ENCODE measurements at regions not wholly inside any gene's neighbourhood (a gene's known extent, or its start where the extent isn't known, plus 50 kb on each side); places are given as distances from the start of the nearest gene placed in this dataset.

DNA sequence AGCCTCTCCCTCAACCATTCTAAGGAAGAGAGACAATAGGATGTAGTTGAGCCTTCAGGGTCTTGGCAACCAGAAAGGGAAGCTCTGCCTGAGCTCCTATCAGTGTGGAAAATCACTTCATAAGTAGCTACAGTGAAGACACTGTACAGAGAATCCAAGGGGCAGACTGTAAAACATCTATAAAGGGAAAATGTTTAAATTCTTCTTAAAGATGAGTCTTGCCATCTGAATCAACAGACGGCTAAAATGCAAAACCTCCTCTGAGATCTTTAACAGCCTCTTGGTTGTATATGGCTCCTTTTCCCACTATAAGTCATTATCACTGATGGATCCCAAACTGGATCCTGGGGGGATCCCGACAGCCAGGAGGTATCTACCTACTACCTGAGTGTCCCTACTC lies 239.2 kb upstream of the SOX9 start:
- no peak for DNase-seq

- no peak for DNase-seq
These were observed 237.6 kb upstream of the SOX9 start for GRCh38 chr17:71883258-71883657.

- DNase-seq, result no peak
These were observed 237.0 kb upstream of the SOX9 start for GRCh38 chr17:71883845-71884244.

DNA sequence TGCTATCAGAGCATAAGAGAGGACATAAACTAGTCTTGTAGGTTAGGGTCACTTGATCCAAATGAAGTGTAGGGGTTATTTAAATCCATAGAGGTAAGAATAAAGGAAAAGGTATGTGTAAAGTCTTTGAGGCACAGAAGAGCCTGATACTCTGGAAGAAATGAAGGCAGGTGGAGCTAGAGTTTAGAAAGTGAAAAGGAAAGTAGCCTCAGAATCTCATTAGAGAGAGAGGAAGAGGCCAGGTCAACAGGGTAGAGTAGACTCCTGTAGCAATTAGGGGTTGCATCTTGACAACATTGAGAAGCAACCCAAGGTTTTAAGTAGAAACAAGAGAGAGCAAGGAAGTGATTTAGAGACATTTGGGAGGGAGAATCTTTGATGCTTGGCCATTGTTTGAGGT lies 235.2 kb upstream of the SOX9 start:
- DNase-seq, result no peak

GRCh38 chr17:71899317-71899716 lies 221.5 kb upstream of the SOX9 start:
- no peak for DNase-seq

DNA sequence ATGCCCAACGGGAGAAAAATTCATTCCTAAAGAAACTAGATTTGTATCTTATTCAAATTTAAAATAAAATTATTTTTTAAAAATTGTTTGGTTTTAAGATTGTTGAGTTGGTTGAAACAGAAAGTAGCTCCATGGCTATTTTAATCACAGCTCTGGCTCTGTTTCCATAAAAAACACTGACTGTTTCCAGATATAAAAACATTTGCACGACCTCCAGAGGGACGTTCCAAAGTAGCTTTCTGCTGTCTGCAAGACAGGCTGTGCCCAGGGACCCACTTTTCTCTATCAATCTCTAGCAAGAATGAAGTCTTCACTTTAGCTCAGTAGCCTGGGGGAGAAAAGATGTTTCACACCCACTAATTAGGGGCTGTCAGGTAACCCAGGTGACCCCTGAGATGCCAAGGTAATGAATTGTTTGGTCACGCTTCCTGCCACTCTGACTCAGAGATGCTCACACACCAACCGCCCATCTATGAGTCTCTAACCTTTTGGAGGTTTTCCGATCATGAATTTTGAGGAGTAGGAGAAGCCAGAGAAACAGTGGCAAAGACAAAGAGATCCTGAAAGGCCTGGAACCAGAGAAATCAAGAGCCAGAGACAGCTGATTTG lies 220.1 kb upstream of the SOX9 start:
- no peak for DNase-seq

- DNase-seq, result no peak
These were observed 217.8 kb upstream of the SOX9 start for GRCh38 chr17:71902894-71903506.

DNA sequence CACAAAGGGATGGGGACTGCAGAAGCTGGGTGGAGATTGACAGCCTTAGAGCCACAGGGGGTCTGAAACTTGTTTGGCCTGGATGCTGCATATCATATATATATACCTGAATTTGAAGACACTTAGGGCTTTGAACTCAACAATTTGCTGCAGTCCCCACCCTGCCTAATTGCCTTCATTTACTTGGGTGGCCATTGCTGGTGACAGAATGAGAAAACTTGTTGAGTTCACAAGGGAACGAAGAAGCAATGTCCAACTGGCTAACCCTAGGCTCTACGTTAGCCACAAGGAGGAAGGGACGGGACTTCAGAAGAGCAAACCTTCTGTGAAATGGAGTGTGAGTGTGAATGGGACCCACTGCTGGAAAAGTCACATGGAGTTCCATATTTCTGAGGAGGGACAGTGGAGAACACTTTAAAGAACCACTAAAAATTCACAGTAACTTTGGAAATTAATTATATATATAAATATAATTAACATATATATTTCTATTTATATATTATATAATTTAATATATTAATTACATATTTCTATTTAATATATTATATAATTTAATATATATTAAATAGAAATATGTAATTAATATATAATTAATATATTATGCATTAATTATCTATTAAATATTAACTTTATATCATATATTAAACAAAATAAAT lies 215.3 kb upstream of the SOX9 start:
- DNase-seq, result no peak

DNA sequence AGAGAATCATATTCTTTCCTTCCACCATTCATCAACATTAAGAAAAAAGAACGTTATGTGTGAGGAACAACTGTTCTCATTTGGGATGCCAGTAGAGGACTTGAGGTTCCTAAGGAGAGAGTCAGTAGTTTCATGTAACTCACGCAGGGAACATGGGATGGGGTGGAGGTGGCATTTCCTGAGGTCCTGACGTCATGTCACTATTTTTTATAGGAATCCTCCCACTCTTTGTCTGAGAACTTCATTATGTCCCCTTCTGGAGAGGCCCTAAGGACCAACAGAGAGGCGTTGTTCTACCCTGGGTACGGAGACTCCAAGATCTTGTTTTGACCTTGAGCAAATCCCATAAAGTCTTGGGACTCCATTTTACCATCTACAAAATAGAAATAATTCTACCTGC lies 211.7 kb upstream of the SOX9 start:
- no peak for DNase-seq

DNA sequence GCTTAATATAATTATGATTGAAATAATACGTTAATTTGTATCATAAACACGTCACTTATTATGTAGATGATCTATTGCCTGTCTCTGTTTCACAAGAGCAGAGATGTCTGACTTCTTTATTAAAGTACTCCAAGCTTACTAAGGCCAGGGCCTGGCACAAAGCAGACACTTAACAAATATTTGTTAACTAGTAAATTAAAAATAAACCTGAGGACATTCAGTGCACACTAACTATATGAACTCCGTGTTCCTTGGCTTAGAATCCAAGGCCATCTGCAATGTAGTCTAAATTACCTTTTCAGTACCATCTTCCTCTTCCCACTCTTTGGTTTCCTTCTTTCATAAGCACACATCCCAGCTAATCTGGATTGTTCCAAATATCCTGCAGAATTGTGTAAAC lies 210.8 kb upstream of the SOX9 start:
- no peak for DNase-seq

DNA sequence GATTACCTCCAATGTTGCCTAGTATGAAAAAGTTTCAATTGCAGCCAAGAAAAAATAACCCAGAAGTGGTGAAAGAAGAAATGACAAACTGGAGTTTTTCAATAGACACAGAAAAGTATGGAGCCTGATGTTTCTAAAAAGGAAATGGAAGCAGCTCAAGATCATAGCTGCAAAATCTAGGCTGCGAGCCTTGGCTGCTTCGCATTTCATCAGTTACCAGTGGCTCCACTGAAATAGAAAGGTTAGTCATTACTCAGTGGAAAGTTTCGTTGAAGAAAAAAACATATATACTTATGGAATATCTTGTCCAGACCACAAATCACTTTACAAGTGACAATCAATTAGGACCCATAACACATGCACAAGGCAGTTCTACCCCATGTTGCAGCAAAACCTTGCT lies 206.8 kb upstream of the SOX9 start:
- no peak for DNase-seq

- DNase-seq, result no peak
These were observed 206.0 kb upstream of the SOX9 start for GRCh38 chr17:71914812-71915211.

DNA sequence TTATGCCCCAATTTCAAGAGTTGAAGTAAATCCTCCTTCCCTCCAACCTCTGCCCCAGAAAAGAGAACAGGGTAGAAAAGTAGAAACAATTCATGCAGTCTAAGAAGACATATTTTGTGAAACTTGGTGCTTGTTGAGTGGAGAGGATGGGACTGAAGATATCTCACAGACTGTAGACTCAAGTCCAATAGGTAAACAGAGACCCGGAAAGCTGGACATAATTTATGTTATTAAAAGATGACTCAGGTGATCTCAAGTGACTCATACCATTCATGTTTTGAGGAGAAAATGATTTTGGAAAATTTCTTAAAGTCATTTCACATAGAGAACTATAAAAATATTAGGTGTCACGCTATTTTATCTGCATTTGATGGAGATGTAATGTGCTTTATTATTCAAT lies 203.1 kb upstream of the SOX9 start:
- no peak for DNase-seq

DNA sequence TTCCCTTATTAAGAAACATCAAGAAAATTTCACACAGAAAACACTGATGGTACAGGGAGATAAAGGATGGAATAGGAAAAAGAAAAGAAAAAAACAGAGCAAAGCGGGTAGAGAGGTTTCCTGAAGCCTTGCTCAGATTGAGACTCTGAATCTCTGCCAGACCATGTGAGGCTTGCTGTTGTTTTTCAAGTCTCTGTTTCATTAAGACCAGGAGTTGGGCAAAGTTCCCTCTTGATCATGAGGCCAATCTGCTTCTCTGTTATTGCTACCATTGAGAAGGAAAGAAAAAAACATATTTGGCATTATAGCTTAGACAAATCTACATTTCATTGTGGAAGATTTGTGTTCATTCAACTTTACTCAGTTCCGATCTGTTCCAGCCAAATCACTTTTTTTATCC lies 201.6 kb upstream of the SOX9 start:
- peak in 1 of 51 donors; percentile 1 for DNase-seq

DNA sequence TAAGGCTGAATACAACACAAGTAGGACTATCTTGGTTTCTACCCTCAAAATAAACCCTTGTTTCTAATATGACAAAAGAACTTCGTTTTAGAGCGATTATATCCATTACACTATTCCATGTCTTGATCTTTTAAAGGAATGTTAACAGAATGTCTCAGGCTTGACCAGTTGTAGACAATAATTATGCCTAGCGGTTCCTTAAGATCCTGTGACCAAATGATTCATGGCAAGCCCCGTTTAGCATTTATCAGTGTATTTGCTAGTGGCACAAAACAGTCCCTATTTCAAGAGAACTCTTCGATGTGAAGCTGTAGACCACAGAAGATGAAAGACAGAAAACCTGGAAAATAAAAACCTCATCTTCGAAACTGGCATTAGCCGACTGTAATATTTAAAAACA lies 200.9 kb upstream of the SOX9 start:
- no peak for DNase-seq

- DNase-seq, result no peak
These were observed 199.0 kb upstream of the SOX9 start for GRCh38 chr17:71921796-71922195.

DNA sequence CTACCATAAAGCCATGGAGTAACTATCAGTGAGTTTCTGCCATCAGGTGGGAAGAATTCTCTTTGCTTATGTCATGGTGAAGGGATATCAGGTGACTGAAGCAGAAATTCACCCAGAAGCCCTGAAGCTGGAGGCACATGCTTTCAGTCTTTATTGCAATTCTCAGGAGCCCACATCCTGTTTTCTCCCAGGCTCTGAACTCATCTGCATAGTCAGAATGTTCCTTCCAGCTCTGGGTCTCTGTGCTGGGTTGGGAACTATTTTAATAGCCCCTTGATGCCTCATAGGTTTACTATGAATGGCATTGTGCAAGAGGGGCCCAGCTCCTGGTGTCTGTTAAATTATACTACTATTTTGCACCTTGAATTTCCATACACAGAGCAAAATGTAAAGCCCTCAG lies 198.4 kb upstream of the SOX9 start:
- DNase-seq, result no peak

DNA sequence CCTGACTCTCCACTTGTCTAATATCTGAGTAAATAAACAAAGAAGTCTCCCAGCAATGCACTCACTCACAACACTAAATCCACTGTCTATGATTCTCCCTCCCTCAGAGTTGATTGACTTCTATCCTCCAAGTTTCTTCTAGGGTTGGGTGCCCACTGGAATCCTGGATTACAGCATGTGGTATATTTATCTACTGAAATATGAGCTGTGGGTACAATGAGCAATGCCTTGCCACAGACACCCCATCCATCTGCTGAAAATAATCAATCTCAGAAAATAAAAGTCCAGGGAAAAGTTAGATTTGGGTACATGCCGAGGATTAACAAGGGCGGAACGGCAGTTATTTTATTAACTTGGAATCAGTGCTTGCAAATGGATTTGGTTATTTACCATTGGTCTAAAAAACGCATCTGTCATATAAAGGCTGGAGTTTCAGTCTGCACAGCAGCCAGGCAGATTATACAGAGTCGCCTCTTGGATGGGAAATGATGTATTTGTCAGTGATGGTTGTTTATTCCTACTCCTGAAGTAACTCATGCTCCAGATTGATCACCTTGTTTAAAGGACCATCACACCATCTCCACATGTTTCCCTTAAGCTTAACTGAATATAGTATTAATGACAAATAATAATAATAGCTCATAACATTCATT lies 193.9 kb upstream of the SOX9 start:
- DNase-seq, result no peak

DNA sequence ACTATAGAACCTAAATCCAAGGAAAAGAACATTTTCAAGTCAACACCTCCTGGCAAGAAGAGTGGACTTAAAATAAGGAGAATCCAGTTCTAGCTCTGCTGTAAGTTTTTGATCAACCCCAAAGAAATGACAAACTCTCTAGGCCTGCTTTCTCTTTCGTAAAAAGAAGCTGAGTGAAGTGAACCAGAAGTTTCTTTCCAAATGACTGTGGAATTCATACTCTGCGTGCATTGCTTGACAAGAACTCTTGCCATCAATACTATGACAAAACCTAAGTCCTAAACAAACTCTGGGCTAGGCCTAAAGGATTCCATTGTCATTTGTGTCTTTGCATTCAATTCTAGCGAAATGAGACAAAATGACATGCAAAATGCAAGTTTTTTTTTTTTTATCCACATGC lies 187.5 kb upstream of the SOX9 start:
- no peak for DNase-seq

DNA sequence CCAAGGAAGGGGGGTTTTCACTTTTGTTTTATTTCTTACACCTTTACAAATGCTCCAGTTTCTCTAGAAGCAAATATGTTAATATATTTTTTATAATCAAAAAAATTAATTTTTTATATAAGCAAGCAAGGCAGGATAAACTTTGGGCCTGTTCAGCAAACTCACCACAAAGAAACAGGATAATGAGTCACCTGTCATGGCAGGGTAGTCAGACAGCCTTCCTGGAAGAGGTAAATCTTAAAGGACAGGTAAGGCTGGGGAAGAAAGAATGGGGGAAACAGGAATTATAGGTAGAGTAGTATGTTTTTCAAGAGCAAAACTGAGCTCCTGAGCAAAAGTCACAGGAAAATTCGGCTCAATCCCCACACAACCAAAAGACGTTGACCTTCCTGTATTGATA lies 186.3 kb upstream of the SOX9 start:
- no peak for DNase-seq

DNA sequence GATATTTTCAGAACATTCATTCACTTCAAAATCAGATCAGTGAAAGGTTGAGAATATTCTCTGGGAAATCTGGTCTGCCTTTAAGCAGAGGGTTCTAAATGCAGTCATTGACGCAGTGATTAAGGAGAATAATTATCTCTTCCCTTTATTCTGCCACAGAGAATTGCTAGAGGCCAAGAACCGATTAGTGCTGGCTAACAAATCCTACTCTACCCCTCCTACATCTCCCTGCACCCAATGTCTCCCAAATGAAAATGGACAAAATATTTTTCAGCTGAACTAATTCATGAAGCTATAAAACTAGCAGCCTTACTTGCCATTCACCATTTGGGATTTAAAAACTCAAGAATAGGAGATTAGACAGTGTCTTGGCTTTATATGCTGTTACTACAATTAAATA lies 185.5 kb upstream of the SOX9 start:
- DNase-seq, result no peak

DNA sequence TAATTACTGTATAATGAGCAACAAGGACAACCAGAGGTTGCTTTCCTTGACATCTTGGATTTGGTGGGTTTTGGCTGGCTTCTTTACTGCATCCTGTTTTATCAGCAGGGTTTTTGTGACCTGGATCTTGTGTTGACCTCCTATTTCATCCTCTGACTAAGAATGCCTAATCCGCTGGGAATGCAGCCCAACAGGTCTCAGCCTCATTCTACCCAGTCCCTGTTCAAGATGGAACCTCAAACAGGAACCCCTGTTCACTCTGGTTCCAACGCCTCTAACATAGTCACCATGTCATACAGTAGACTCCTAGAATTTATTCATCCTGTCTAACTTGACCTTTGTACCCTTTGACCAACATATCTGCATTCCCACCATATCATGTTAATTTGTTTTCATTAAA lies 183.8 kb upstream of the SOX9 start:
- DNase-seq, result no peak

DNA sequence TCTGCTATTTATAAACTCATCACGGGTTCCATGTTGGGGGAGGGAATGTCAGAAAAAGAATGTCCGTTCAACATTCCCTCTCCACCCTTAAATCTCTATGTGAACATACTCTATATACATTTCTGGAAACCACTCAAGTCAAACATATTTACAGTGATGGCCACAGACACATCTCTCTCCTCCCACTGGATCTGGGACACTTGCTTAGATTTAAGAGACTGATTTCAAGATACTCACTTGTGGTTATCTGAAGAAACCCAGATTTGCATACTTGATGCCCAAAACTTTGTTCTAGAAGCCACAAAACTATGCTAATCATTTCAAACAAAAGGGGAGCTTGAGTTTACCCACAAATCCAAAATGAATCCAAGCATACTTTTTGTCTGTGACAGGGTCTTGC lies 182.9 kb upstream of the SOX9 start:
- no peak for DNase-seq
